WERI-Rb-1 (cell line): ENCODE measurements at regions not wholly inside any gene's neighbourhood (a gene's known extent, or its start where the extent isn't known, plus 50 kb on each side); places are given as distances from the start of the nearest gene placed in this dataset.
"Not testable (repeated sequence)": the region's sequence is repeated elsewhere in the genome, so short reads cannot be mapped to it uniquely, and the experiment has no call there.

Experiments
- DNase-seq: peaks from one replicate; pipeline ENCODE4 v3.0.0-alpha.2; 2020
- H3K27ac ChIP-seq: fragments of 250-450 bp; sonication (Bioruptor Pico); 2 replicates; pipeline ENCODE4 v1.5.1; 2020; ENCODE audit warnings: mild to moderate bottlenecking, moderate library complexity
- H3K27me3 ChIP-seq: fragments of 250-450 bp; sonication (Bioruptor Pico); 2 replicates; pipeline ENCODE4 v1.5.1; 2021; ENCODE audit warnings: mild to moderate bottlenecking, low read depth, moderate library complexity; ENCODE audit not compliant: insufficient read depth, severe bottlenecking
- H3K36me3 ChIP-seq: fragments of 250-450 bp; sonication (Bioruptor Pico); 2 replicates; pipeline ENCODE4 v1.5.1; 2020; ENCODE audit warnings: mild to moderate bottlenecking, moderate library complexity
- H3K4me3 ChIP-seq: 2 replicates; pipeline ENCODE4 v1.5.1; 2011; ENCODE audit warnings: low read depth, mild to moderate bottlenecking, control low read depth, low read length
- H3K9me3 ChIP-seq: fragments of 250-450 bp; sonication (Bioruptor Pico); 2 replicates; pipeline ENCODE4 v1.5.1; 2021; ENCODE audit warnings: mild to moderate bottlenecking, moderate library complexity; ENCODE audit not compliant: severe bottlenecking
- CTCF ChIP-seq: IDR thresholded peaks from 2 replicates; pipeline ENCODE4 v1.5.1; 2011; ENCODE audit warnings: low read depth, mild to moderate bottlenecking, control low read depth, inconsistent platforms, low read length

- H3K4me3 ChIP-seq = no peak overlapping the region
- H3K27ac ChIP-seq = no peak overlapping the region
- no peak for DNase-seq
- TF ChIP-seq CTCF = no peak
- H3K36me3 ChIP-seq = no peaks in the 10 kb centered on the region
- no peaks in the 10 kb centered on the region for H3K27me3 ChIP-seq
- H3K9me3 ChIP-seq = peaks cover 2% of the 10 kb centered on the region
These were observed 218.6 kb upstream of the ADGRL3 start for GRCh38 chr4:60981534-60981933.

GRCh38 chr4:60989141-60989540, 211.0 kb upstream of the ADGRL3 start:
- no peak for DNase-seq

GRCh38 chr4:60992037-60992436, 208.1 kb upstream of the ADGRL3 start:
- no peak overlapping the region for H3K4me3 ChIP-seq
- H3K27me3 ChIP-seq = no peaks in the 10 kb centered on the region
- no peaks in the 10 kb centered on the region for H3K36me3 ChIP-seq
- TF ChIP-seq CTCF = no peak
- no peak overlapping the region for H3K27ac ChIP-seq
- no peak for DNase-seq
- no peaks in the 10 kb centered on the region for H3K9me3 ChIP-seq

More at GRCh38 chr4:60989141-60989540, 211.0 kb upstream of the ADGRL3 start:
- H3K4me3 ChIP-seq = no peak overlapping the region
- H3K27ac ChIP-seq = no peak overlapping the region
- H3K9me3 ChIP-seq = no peaks in the 10 kb centered on the region
- H3K27me3 ChIP-seq = no peaks in the 10 kb centered on the region
- TF ChIP-seq CTCF = no peak
- H3K36me3 ChIP-seq = no peaks in the 10 kb centered on the region

- H3K4me3 ChIP-seq = no peak overlapping the region
- no peaks in the 10 kb centered on the region for H3K27me3 ChIP-seq
- no peak for TF ChIP-seq CTCF
- no peaks in the 10 kb centered on the region for H3K9me3 ChIP-seq
- no peaks in the 10 kb centered on the region for H3K36me3 ChIP-seq
- no peak overlapping the region for H3K27ac ChIP-seq
- no peak for DNase-seq
These were observed 196.8 kb upstream of the ADGRL3 start for GRCh38 chr4:61003301-61003700.

- H3K27ac ChIP-seq = no peak overlapping the region
- no peak for TF ChIP-seq CTCF
- no peaks in the 10 kb centered on the region for H3K36me3 ChIP-seq
- no peaks in the 10 kb centered on the region for H3K27me3 ChIP-seq
- no peak for DNase-seq
- no peaks in the 10 kb centered on the region for H3K9me3 ChIP-seq
- no peak overlapping the region for H3K4me3 ChIP-seq
These were observed 195.4 kb upstream of the ADGRL3 start for GRCh38 chr4:61004651-61005170.

GRCh38 chr4:61011051-61011450, 189.1 kb upstream of the ADGRL3 start:
- DNase-seq = no peak
- H3K9me3 ChIP-seq = no peaks in the 10 kb centered on the region
- no peaks in the 10 kb centered on the region for H3K36me3 ChIP-seq
- no peak overlapping the region for H3K27ac ChIP-seq
- no peaks in the 10 kb centered on the region for H3K27me3 ChIP-seq
- no peak overlapping the region for H3K4me3 ChIP-seq
- no peak for TF ChIP-seq CTCF

- H3K36me3 ChIP-seq, H3K4me3 ChIP-seq, H3K27me3 ChIP-seq, H3K27ac ChIP-seq, DNase-seq, H3K9me3 ChIP-seq: not testable (repeated sequence)
These were observed 188.2 kb upstream of the ADGRL3 start for GRCh38 chr4:61011936-61012335.
